GM10266 (cell line): ENCODE measurements at regions not wholly inside any gene's neighbourhood (a gene's known extent, or its start where the extent isn't known, plus 50 kb on each side); places are given as distances from the start of the nearest gene placed in this dataset.
A peak's percentile ranks its signal among the peaks of the same experiment; 100 is the strongest.

ENCODE experiments used
- DNase-seq: peaks from one replicate; pipeline ENCODE4 v3.0.0; 2012; ENCODE audit errors: extremely low spot score
- TF ChIP-seq, protein P1 (sequence below): IDR thresholded peaks from 2 replicates; pipeline ENCODE4 v1.5.1; 2012; ENCODE audit warnings: mild to moderate bottlenecking, low read depth; ENCODE audit not compliant: control insufficient read depth, insufficient read depth; ENCODE audit errors: missing control alignments

DNA sequence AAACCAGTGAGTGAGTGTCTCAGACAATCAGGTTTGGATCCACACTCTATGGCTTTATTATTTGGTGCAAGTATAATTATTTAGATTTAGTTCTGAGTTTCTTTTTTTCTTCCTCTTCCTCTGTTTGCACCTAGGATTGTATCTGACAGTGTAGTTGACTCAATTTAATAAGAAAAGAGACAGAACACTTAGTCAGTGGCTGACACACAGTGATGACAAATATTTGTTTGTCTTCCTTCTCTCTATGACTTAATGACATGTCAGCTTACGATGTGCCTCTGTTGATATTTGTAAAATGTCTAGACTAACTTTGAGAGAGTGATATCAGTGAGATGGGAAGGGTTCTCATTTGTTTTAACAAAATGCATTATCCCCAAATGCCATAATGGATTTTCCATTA lies 129.5 kb upstream of the SLC10A2 start:
- DNase-seq = no peak
- TF ChIP-seq, protein P1, sequence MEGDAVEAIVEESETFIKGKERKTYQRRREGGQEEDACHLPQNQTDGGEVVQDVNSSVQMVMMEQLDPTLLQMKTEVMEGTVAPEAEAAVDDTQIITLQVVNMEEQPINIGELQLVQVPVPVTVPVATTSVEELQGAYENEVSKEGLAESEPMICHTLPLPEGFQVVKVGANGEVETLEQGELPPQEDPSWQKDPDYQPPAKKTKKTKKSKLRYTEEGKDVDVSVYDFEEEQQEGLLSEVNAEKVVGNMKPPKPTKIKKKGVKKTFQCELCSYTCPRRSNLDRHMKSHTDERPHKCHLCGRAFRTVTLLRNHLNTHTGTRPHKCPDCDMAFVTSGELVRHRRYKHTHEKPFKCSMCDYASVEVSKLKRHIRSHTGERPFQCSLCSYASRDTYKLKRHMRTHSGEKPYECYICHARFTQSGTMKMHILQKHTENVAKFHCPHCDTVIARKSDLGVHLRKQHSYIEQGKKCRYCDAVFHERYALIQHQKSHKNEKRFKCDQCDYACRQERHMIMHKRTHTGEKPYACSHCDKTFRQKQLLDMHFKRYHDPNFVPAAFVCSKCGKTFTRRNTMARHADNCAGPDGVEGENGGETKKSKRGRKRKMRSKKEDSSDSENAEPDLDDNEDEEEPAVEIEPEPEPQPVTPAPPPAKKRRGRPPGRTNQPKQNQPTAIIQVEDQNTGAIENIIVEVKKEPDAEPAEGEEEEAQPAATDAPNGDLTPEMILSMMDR = no peak

DNA sequence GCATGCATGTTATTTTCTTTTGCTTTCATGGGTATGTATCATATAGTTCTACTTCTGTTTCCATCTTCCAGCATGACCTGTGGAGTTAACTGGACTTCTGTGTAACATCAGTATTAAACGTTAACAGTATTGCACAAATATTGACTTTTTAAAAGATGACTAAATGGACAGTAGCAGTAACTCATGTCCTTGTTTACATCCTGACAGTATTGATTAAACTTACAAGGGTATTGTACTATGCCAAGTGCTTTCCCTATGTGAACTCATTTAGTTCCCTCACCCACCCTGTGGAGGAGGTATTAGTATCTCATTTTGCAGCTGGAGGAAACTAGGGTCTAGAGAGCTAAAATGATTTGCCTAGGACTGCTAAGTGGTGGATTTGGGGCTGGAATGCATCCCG lies 128.7 kb upstream of the SLC10A2 start:
- DNase-seq = no peak

DNA sequence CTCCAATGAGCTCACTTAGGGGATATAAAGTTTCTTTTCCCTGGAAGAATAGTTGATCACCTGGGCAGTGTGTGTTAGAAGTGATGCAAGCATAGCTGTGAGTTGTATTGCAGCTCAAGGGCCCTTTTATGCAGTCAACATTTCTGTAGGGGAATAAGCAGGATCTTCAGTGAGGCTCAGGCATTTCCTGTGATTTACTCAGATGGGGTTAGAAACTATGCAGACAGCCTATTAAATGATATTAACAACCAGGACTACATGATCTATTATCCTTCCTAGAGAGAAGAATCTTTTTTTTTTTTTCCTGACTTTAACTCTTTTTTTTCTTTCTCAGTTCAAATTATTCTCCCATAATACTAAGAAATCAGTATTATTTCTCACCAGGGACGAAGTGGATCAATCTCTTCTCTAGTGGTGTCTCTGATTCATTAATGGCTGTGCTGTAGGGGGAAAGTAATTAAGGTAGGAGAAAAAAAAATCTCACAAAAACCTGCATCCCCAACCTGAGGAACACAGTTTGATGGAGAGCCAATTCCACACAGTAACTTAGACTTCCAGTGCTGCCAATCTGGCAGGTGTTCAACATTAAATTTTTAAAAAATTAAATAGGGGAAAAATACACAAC lies 126.4 kb upstream of the SLC10A2 start:
- TF ChIP-seq, protein P1 = no peak
- DNase-seq = no peak

More for the DNA sequence above, 128.7 kb upstream of the SLC10A2 start:
- TF ChIP-seq, protein P1 = no peak

DNA sequence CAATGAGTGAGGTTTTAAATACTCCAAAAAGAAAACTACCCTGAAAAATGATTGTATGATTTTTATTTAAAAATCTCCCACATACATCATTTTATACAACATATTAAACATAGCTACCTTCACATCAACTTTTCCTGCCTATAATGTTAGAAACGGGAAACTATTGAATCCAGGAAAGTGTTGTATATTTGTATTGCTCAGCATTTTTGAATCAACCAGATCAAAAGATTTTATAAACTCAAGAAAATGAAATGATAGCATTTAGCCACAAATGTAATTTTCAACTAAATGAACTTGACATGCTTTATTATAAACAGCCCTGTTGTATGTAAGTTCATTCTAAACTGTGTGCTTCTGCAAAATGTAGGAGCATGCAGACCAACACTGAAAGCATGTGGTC lies 124.6 kb upstream of the SLC10A2 start:
- TF ChIP-seq, protein P1 = no peak
- no peak for DNase-seq

DNA sequence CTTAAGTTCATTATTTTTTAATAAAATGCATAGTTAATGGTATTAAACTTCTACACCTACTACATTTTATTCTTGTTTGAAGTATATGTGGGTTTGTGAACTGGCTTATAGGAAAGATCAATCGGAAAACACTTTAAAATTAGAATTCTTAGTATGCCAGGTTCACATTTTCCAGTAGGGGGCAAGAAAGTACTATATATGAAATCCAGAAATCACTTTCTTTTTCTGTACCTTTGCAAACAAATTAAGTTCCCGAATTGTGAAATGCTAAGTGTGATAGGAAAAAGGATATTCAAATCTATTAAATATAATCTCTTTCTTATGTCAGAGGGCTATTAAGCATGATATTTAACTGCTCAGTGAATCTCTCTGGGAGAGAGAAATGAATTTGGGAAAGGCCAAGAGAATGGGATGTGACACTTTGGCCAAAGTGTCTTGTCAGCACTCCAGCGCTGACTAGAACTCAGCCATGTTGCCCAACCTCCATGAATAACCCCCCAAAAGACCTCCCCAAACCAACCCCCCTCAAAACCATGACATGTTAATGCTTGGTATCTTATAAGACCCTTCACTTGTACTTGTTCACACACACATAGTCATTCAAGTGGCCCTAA lies 122.6 kb upstream of the SLC10A2 start:
- TF ChIP-seq, protein P1 = peak; percentile 50
- DNase-seq = peak; percentile 38

DNA sequence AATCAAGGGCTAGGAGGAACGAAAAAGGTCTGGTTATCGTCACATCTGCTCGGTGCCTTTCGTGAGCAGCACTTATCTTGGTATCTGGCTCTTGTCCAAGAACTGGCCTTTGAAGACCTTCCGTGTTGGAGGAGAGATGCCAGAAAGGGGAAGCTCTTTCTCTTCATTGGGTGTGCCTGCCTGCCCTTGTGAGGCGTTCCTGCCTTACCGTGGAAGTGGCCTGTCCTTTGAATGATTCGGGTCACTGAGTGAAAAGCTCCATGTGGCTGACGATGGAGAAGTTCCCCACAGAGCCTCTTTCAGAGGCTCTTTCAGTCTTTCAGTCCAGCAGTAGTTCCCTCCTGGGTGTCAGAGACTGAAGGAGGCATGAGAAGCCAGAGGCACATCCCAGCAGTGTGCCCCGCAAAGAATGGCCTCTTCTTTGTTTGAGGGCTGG lies 121.5 kb upstream of the SLC10A2 start:
- DNase-seq = no peak

DNA sequence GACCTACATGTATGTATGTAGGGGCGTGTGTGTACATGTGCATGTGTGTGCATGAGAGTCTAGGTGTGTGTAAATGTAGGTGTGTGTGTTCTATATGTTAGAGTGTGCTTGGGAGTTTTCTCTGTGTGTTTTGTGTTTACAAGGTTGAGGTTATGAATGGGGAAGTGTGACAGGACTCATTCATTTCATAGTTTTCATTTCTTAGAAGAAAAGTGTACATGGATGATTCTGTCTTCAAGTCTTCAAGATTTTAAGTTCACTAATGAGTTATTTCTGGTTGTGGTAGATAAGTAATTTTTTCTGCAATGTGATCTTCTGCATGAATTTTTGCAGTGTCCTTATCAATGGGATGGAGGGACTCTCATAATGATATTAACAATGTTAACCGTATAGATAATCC lies 118.2 kb upstream of the SLC10A2 start:
- DNase-seq = no peak
- TF ChIP-seq, protein P1 = no peak

More for the DNA sequence above, 121.5 kb upstream of the SLC10A2 start:
- TF ChIP-seq, protein P1 = no peak
